GM12875 (cell line): ENCODE measurements at regions not wholly inside any gene's neighbourhood (a gene's known extent, or its start where the extent isn't known, plus 50 kb on each side); places are given as distances from the start of the nearest gene placed in this dataset.

Experiments used
- H3K4me3 ChIP-seq: one replicate; pipeline ENCODE4 v1.5.1; 2011; ENCODE audit warnings: low read depth, low read length, control low read depth
- CTCF ChIP-seq: IDR thresholded peaks from 2 replicates; pipeline ENCODE4 v1.5.1; 2011; ENCODE audit warnings: low read depth, mild to moderate bottlenecking, control low read depth, inconsistent platforms, low read length, moderate library complexity, borderline replicate concordance; ENCODE audit not compliant: insufficient read depth

DNA sequence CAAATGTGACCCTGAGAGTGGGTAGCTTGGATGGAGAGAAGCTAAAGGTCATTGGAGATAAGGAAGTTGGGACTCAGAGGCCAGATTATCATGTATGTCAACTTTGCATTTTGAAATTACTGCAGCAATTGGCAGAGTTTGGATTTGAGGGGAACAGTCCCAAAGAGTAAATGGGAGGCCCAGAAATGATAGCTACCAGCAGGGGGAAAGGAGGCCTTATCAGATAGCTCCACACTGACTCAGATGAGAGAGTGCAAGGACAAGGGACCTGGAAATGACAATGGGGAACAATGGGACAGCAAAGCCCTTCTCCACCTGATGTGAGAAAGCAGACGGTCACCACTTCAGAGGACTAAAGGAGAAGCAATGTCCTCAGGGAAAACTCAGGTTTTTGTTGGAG is 201.5 kb upstream of the JADE1 start:
- no peak for TF ChIP-seq CTCF
- H3K4me3 ChIP-seq: no peak overlapping the region

DNA sequence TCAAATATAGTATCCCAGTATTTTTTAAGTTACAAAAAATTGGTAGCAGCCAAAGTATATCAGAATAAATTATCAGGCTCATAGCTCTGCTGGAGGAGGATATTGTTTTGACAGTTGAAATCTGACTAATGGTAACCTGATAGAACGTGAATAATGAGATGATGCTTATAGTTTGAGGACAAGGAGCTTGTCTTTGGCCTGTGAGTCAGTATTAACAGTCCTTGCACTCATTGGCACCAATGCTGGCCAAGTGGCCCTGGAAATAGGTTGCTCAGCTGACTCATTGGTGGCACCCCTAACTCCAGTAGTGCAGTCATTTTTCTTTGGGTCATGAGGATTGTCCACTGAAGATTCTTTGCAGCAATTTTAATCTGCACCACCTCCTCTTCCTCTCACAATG is 203.3 kb upstream of the JADE1 start:
- TF ChIP-seq CTCF: no peak
- no peak overlapping the region for H3K4me3 ChIP-seq

DNA sequence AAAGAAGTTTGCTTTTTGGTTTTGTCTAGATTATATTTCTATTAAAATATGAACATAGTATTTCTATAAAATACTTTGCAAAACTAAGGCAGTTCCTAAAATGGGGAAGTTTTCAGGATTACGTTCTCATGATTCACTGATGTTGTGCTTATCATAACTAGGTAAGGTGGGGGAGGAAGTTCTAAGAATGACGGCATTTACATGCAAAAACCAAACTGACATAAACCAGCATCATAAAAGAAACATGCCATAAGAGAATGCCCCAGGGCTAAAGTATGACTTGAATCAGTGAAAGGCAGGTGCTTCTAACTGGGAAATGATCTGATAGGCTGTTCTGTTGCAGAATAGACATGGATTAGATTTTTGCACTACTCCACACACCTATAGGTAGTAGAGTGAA is 204.7 kb upstream of the JADE1 start:
- no peak for TF ChIP-seq CTCF
- no peak overlapping the region for H3K4me3 ChIP-seq

- TF ChIP-seq CTCF: no peak
- H3K4me3 ChIP-seq: no peak overlapping the region
Measured at GRCh38 chr4:128604204-128604603, 205.3 kb upstream of the JADE1 start.

GRCh38 chr4:128603081-128603480 is 206.4 kb upstream of the JADE1 start:
- no peak overlapping the region for H3K4me3 ChIP-seq
- no peak for TF ChIP-seq CTCF

GRCh38 chr4:128601991-128602695 is 207.4 kb upstream of the JADE1 start:
- no peak for TF ChIP-seq CTCF
- H3K4me3 ChIP-seq: no peak overlapping the region
